ENCODE measurements at regions not wholly inside any gene's neighbourhood (a gene's known extent, or its start where the extent isn't known, plus 50 kb on each side); places are given as distances from the start of the nearest gene placed in this dataset.

GRCh38 chr13:74009100-74009668 is 125.0 kb downstream of the KLF12 start:
- Mint-ChIP-seq H3K4me1 (ENCODE audit: low read depth) (peaks cover 12% of the 10 kb centered on the region), H3K9me3 (ENCODE audit: low read depth) (no peaks in the 10 kb centered on the region), H3K27ac (ENCODE audit: unreplicated experiment) (no peak overlapping the region), H3K4me3 (ENCODE audit: unreplicated experiment) (no peak overlapping the region), H3K36me3 (ENCODE audit: low read depth) (no peaks in the 10 kb centered on the region), H3K27me3 (ENCODE audit: low read depth) (no peaks in the 10 kb centered on the region)
- no peak for TF ChIP-seq CTCF (IDR thresholded peaks at IDR 0.05)
- DNase-seq (ENCODE audit: low spot score), result no peak

- peaks cover 17% of the 10 kb centered on the region for H3K4me1 Mint-ChIP-seq (ENCODE audit: low read depth)
- no peak for DNase-seq (ENCODE audit: low spot score)
- no peaks in the 10 kb centered on the region for H3K9me3 Mint-ChIP-seq (ENCODE audit: low read depth)
- TF ChIP-seq CTCF (IDR thresholded peaks at IDR 0.05), result no peak
- no peaks in the 10 kb centered on the region for H3K27me3 Mint-ChIP-seq (ENCODE audit: low read depth)
- no peaks in the 10 kb centered on the region for H3K36me3 Mint-ChIP-seq (ENCODE audit: low read depth)
- H3K27ac Mint-ChIP-seq (ENCODE audit: unreplicated experiment), result no peak overlapping the region
- H3K4me3 Mint-ChIP-seq (ENCODE audit: unreplicated experiment), result no peak overlapping the region
Measured at GRCh38 chr13:74006666-74007065, 127.5 kb downstream of the KLF12 start.

- Mint-ChIP-seq H3K4me3 (ENCODE audit: unreplicated experiment) (no peak overlapping the region), H3K9me3 (ENCODE audit: low read depth) (no peaks in the 10 kb centered on the region), H3K36me3 (ENCODE audit: low read depth) (no peaks in the 10 kb centered on the region), H3K27me3 (ENCODE audit: low read depth) (no peaks in the 10 kb centered on the region), H3K27ac (ENCODE audit: unreplicated experiment) (no peak overlapping the region), H3K4me1 (ENCODE audit: low read depth) (peaks cover 15% of the 10 kb centered on the region)
- TF ChIP-seq CTCF (IDR thresholded peaks at IDR 0.05), result no peak
- no peak for DNase-seq (ENCODE audit: low spot score)
Measured at GRCh38 chr13:74005320-74006157, 128.7 kb downstream of the KLF12 start.

- Mint-ChIP-seq H3K9me3 (ENCODE audit: low read depth) (no peaks in the 10 kb centered on the region), H3K27ac (ENCODE audit: unreplicated experiment) (no peak overlapping the region), H3K4me1 (ENCODE audit: low read depth) (peaks cover 17% of the 10 kb centered on the region), H3K27me3 (ENCODE audit: low read depth) (no peaks in the 10 kb centered on the region), H3K4me3 (ENCODE audit: unreplicated experiment) (no peak overlapping the region), H3K36me3 (ENCODE audit: low read depth) (no peaks in the 10 kb centered on the region)
- no peak for TF ChIP-seq CTCF (IDR thresholded peaks at IDR 0.05)
- DNase-seq (ENCODE audit: low spot score), result no peak
Measured at GRCh38 chr13:74004109-74004508, 130.1 kb downstream of the KLF12 start.

GRCh38 chr13:74003374-74003773 is 130.8 kb downstream of the KLF12 start:
- Mint-ChIP-seq H3K27ac (ENCODE audit: unreplicated experiment) (no peak overlapping the region), H3K4me3 (ENCODE audit: unreplicated experiment) (no peak overlapping the region), H3K27me3 (ENCODE audit: low read depth) (no peaks in the 10 kb centered on the region), H3K36me3 (ENCODE audit: low read depth) (no peaks in the 10 kb centered on the region), H3K9me3 (ENCODE audit: low read depth) (no peaks in the 10 kb centered on the region), H3K4me1 (ENCODE audit: low read depth) (peaks cover 25% of the 10 kb centered on the region)
- TF ChIP-seq CTCF (IDR thresholded peaks at IDR 0.05), result no peak
- no peak for DNase-seq (ENCODE audit: low spot score)

Data from chondrocyte (in vitro differentiated cells).